ENCODE measurements at regions not wholly inside any gene's neighbourhood (a gene's known extent, or its start where the extent isn't known, plus 50 kb on each side); places are given as distances from the start of the nearest gene placed in this dataset.

- TF ChIP-seq CTCF (conservative IDR thresholded peaks at IDR 0.05), result no peak
- no peak overlapping the region for H3K27ac ChIP-seq
Observed at GRCh38 chr21:34262469-34262845, 101.3 kb upstream of the KCNE2 start.

- no peak for TF ChIP-seq CTCF (conservative IDR thresholded peaks at IDR 0.05)
Observed at GRCh38 chr21:34263629-34264028, 100.2 kb upstream of the KCNE2 start.

GRCh38 chr21:34266351-34266750 is 97.5 kb upstream of the KCNE2 start:
- TF ChIP-seq CTCF (conservative IDR thresholded peaks at IDR 0.05), result no peak
- H3K27ac ChIP-seq, result no peak overlapping the region

More at GRCh38 chr21:34263629-34264028, 100.2 kb upstream of the KCNE2 start:
- no peak overlapping the region for H3K27ac ChIP-seq

- H3K27ac ChIP-seq, result no peak overlapping the region
- no peak for TF ChIP-seq CTCF (conservative IDR thresholded peaks at IDR 0.05)
Observed at GRCh38 chr21:34268493-34268892, 95.3 kb upstream of the KCNE2 start.

GRCh38 chr21:34270411-34270810 is 93.4 kb upstream of the KCNE2 start:
- no peak for TF ChIP-seq CTCF (conservative IDR thresholded peaks at IDR 0.05)
- no peak overlapping the region for H3K27ac ChIP-seq

GRCh38 chr21:34271189-34271851 is 92.5 kb upstream of the KCNE2 start:
- no peak overlapping the region for H3K27ac ChIP-seq
- TF ChIP-seq CTCF (conservative IDR thresholded peaks at IDR 0.05), result no peak

- no peak for TF ChIP-seq CTCF (conservative IDR thresholded peaks at IDR 0.05)
Observed at GRCh38 chr21:34272321-34272720, 91.5 kb upstream of the KCNE2 start.

More at GRCh38 chr21:34272321-34272720, 91.5 kb upstream of the KCNE2 start:
- H3K27ac ChIP-seq, result no peak overlapping the region

Data from VCaP (cell line).